ENCODE measurements at regions not wholly inside any gene's neighbourhood (a gene's known extent, or its start where the extent isn't known, plus 50 kb on each side); places are given as distances from the start of the nearest gene placed in this dataset.

DNA sequence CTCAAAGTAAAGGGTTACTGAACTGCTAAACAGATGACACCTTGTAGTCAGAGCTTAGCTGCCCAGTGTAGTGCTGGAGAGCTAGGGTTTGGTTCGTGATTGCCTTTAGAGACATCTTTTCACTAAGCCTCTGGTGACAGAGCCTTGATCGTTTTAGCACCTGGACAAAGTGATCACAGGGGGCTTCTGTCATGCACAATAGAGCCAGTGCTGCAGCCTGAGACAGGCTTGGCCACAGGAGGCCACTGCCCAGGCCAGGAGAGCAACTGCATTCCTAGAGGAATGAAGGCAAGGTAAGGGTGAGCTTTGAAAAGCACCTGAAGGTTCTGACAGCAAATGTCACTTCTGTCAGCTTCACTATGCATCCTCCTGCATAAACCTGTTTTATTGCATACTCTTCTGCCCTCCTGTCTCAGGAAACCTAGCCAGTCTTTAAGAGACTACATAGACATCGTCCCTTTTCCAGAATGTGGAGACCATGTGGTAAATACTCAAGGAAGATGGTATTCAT lies 122.9 kb downstream of the NPY start:
- DNase-seq (no peak), ATAC-seq (no peak)
- intact Hi-C loops (cut with DNase I) = no loop called here
- Histone ChIP-seq H3K36me3 (replicated peaks in 1 of 2; ENCODE audit: insufficient read depth in 1 of 2, low read depth in 2 of 2) (no peaks in the 10 kb centered on the region), H3K4me3 (no peak overlapping the region), H3K4me1 (no peaks in the 10 kb centered on the region), H3K9me3 (no peaks in the 10 kb centered on the region), H3K27me3 (no peaks in the 10 kb centered on the region), H3K27ac (no peak overlapping the region)
- TF ChIP-seq, protein P1, sequence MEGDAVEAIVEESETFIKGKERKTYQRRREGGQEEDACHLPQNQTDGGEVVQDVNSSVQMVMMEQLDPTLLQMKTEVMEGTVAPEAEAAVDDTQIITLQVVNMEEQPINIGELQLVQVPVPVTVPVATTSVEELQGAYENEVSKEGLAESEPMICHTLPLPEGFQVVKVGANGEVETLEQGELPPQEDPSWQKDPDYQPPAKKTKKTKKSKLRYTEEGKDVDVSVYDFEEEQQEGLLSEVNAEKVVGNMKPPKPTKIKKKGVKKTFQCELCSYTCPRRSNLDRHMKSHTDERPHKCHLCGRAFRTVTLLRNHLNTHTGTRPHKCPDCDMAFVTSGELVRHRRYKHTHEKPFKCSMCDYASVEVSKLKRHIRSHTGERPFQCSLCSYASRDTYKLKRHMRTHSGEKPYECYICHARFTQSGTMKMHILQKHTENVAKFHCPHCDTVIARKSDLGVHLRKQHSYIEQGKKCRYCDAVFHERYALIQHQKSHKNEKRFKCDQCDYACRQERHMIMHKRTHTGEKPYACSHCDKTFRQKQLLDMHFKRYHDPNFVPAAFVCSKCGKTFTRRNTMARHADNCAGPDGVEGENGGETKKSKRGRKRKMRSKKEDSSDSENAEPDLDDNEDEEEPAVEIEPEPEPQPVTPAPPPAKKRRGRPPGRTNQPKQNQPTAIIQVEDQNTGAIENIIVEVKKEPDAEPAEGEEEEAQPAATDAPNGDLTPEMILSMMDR (IDR thresholded peaks at IDR 0.05) = no peak
- no peak for TF ChIP-seq POLR2A (IDR thresholded peaks at IDR 0.05)
- WGBS, 2 donors = 59 to 67% methylated on average over 3 of the region's 3 CpGs

DNA sequence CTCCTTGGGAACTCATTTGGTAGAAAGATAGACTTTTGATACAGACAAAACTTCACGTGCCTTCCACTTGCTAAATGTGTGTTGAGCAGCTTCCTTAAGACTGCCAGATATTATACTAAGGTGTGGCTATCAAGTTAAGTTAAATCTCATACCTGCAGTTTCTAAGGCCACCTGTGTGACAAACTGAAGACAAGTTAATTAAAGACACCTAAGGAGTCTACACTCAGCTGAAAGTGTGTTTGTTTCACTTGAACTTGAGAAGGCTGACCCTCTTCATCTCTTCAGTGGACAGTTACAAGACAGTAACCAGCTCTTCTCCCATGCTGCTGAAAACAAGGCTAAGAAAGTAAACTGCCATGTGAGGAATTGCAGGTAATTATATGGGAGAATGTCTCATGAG lies 124.0 kb downstream of the NPY start:
- no peak overlapping the region for H3K27ac ChIP-seq
- H3K27me3 ChIP-seq = no peaks in the 10 kb centered on the region
- H3K4me3 ChIP-seq = no peak overlapping the region
- WGBS, 2 donors = 63 to 68% methylated on average over 1 of the region's 1 CpG
- H3K9me3 ChIP-seq = no peaks in the 10 kb centered on the region
- TF ChIP-seq, protein P1 (IDR thresholded peaks at IDR 0.05) = no peak
- no peak for TF ChIP-seq POLR2A (IDR thresholded peaks at IDR 0.05)
- intact Hi-C loops (cut with DNase I) = no loop called here
- no peaks in the 10 kb centered on the region for H3K4me1 ChIP-seq
- H3K36me3 ChIP-seq (replicated peaks in 1 of 2; ENCODE audit: insufficient read depth in 1 of 2, low read depth in 2 of 2) = no peaks in the 10 kb centered on the region
- ATAC-seq = no peak
- no peak for DNase-seq

- TF ChIP-seq POLR2A (IDR thresholded peaks at IDR 0.05) = no peak
- TF ChIP-seq, protein P1 (IDR thresholded peaks at IDR 0.05) = no peak
- Histone ChIP-seq H3K27me3 (no peaks in the 10 kb centered on the region), H3K4me3 (no peak overlapping the region), H3K9me3 (no peaks in the 10 kb centered on the region), H3K36me3 (replicated peaks in 1 of 2; ENCODE audit: insufficient read depth in 1 of 2, low read depth in 2 of 2) (no peaks in the 10 kb centered on the region), H3K27ac (no peak overlapping the region), H3K4me1 (no peaks in the 10 kb centered on the region)
- intact Hi-C loops (cut with DNase I) = no loop called here
- ATAC-seq (no peak), DNase-seq (no peak)
- 83 to 84% methylated on average over 9 of the region's 9 CpGs for WGBS, 2 donors
Measured at GRCh38 chr7:24408798-24409430, 124.9 kb downstream of the NPY start.

GRCh38 chr7:24409431-24410024 lies 125.5 kb downstream of the NPY start:
- H3K27ac ChIP-seq = no peak overlapping the region
- TF ChIP-seq, protein P1 (IDR thresholded peaks at IDR 0.05) = no peak
- no peak for TF ChIP-seq POLR2A (IDR thresholded peaks at IDR 0.05)
- WGBS, 2 donors = 80 to 82% methylated on average over 5 to 6 of the region's 6 CpGs
- intact Hi-C loops (cut with DNase I) = no loop called here
- no peaks in the 10 kb centered on the region for H3K27me3 ChIP-seq
- H3K9me3 ChIP-seq = no peaks in the 10 kb centered on the region
- ATAC-seq = no peak
- H3K4me1 ChIP-seq = no peaks in the 10 kb centered on the region
- H3K4me3 ChIP-seq = no peak overlapping the region
- no peak for DNase-seq
- H3K36me3 ChIP-seq (replicated peaks in 1 of 2; ENCODE audit: insufficient read depth in 1 of 2, low read depth in 2 of 2) = no peaks in the 10 kb centered on the region

DNA sequence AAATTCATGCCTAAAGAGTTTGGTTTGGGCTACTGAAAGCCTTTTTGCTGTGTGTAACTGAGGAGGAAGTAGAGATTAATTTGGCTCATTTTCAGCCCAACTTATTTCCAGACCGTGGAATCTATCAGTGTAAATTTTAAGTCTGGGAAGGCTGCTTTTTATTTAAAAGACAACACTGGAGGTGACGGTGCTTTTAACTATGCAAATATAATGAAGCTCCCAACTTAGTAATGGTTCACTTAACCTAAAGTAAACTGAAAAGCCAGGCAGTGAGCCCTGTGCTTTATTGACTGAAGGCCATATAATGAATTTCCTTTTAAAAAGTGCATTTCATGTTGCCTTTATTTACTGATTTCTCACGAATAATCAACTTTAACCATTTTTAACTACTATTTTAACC lies 127.2 kb downstream of the NPY start:
- no peaks in the 10 kb centered on the region for H3K4me1 ChIP-seq
- no peaks in the 10 kb centered on the region for H3K27me3 ChIP-seq
- H3K4me3 ChIP-seq = no peak overlapping the region
- intact Hi-C loops (cut with DNase I) = no loop called here
- H3K27ac ChIP-seq = no peak overlapping the region
- DNase-seq (no peak), ATAC-seq (no peak)
- WGBS, 2 donors = 58 to 67% methylated on average over 3 of the region's 3 CpGs
- H3K36me3 ChIP-seq (replicated peaks in 1 of 2; ENCODE audit: insufficient read depth in 1 of 2, low read depth in 2 of 2) = no peaks in the 10 kb centered on the region
- no peak for TF ChIP-seq POLR2A (IDR thresholded peaks at IDR 0.05)
- TF ChIP-seq, protein P1 (IDR thresholded peaks at IDR 0.05) = no peak
- no peaks in the 10 kb centered on the region for H3K9me3 ChIP-seq
